AG04450 (cell line): ENCODE measurements at regions not wholly inside any gene's neighbourhood (a gene's known extent, or its start where the extent isn't known, plus 50 kb on each side); places are given as distances from the start of the nearest gene placed in this dataset.

Source experiments
- CTCF ChIA-PET: fragments of 300-600, 350-600 bp; formaldehyde crosslinking; extraction: SDS; loops from one replicate; lab custom pipeline; 2022; ENCODE audit warnings: antibody characterized with exemption, inconsistent platforms; lab: Charles Lee
- POLR2A ChIA-PET: fragments of 350-600 bp; formaldehyde crosslinking; extraction: SDS; loops from one replicate; lab custom pipeline; 2021; ENCODE audit warnings: antibody characterized with exemption, inconsistent platforms; lab: Yijun Ruan, JAX
- DNase-seq: peaks from one replicate; pipeline ENCODE4 v3.0.0-alpha.2; 2011; ENCODE audit warnings: low read depth, low spot score
- H3K27ac ChIP-seq: one replicate; pipeline ENCODE4 v1.5.1; 2012; ENCODE audit warnings: low read depth, low read length, control low read depth
- H3K27me3 ChIP-seq: one replicate; pipeline ENCODE4 v1.6.0; 2012; ENCODE audit warnings: low read length; ENCODE audit not compliant: control insufficient read depth, insufficient read depth
- H3K4me3 ChIP-seq: 2 replicates; pipeline ENCODE4 v1.5.1; 2011; ENCODE audit warnings: mild to moderate bottlenecking, low read depth, low read length, control low read depth
- H3K9me3 ChIP-seq: 2 replicates; pipeline ENCODE4 v1.5.1; 2012; ENCODE audit warnings: low read length; ENCODE audit not compliant: control insufficient read depth, insufficient read depth
- CTCF ChIP-seq: IDR thresholded peaks from 2 replicates; pipeline ENCODE4 v1.5.1; 2011; ENCODE audit warnings: low read depth, low read length, control low read depth, inconsistent platforms

- POLR2A ChIA-PET: no interaction called here
- Histone ChIP-seq H3K27ac (no peak overlapping the region), H3K27me3 (no peaks in the 10 kb centered on the region), H3K9me3 (peaks cover 11% of the 10 kb centered on the region), H3K4me3 (no peak overlapping the region)
- no peak for DNase-seq
- TF ChIP-seq CTCF: no peak
- CTCF ChIA-PET: no interaction called here
These were observed 171.8 kb upstream of the POM121L12 start for GRCh38 chr7:52863652-52864051.

- peaks cover 11% of the 10 kb centered on the region for H3K9me3 ChIP-seq
- CTCF ChIA-PET: no interaction called here
- no peak for TF ChIP-seq CTCF
- H3K27ac ChIP-seq: no peak overlapping the region
- H3K27me3 ChIP-seq: no peaks in the 10 kb centered on the region
- H3K4me3 ChIP-seq: no peak overlapping the region
- POLR2A ChIA-PET: no interaction called here
- DNase-seq: no peak
These were observed 173.1 kb upstream of the POM121L12 start for GRCh38 chr7:52862321-52862720.

- H3K27me3 ChIP-seq: no peaks in the 10 kb centered on the region
- DNase-seq: no peak
- no peak for TF ChIP-seq CTCF
- peaks cover 3% of the 10 kb centered on the region; the same call in 1 of the 2 replicates for H3K9me3 ChIP-seq
- no peak overlapping the region for H3K4me3 ChIP-seq
- POLR2A ChIA-PET: no interaction called here
- H3K27ac ChIP-seq: no peak overlapping the region
- CTCF ChIA-PET: no interaction called here
These were observed 178.1 kb upstream of the POM121L12 start for GRCh38 chr7:52857367-52857766.

GRCh38 chr7:52854681-52855080 lies 180.8 kb upstream of the POM121L12 start:
- H3K4me3 ChIP-seq: no peak overlapping the region
- no peak for TF ChIP-seq CTCF
- DNase-seq: no peak
- no peak overlapping the region for H3K27ac ChIP-seq
- CTCF ChIA-PET: interaction anchor here (0.9 kb wide), 1 partner anchor 15 kb away, joined by 3 read pairs; no protein-coding TSS in a partner anchor
- H3K27me3 ChIP-seq: no peaks in the 10 kb centered on the region
- POLR2A ChIA-PET: no interaction called here
- H3K9me3 ChIP-seq: peaks cover 3% of the 10 kb centered on the region; the same call in 1 of the 2 replicates

- H3K27me3 ChIP-seq: no peaks in the 10 kb centered on the region
- TF ChIP-seq CTCF: no peak
- CTCF ChIA-PET: no interaction called here
- no peak overlapping the region for H3K27ac ChIP-seq
- no peak for DNase-seq
- H3K4me3 ChIP-seq: no peak overlapping the region
- POLR2A ChIA-PET: no interaction called here
- H3K9me3 ChIP-seq: peaks cover 3% of the 10 kb centered on the region; the same call in 1 of the 2 replicates
These were observed 183.9 kb upstream of the POM121L12 start for GRCh38 chr7:52851547-52851946.
